ENCODE measurements at regions not wholly inside any gene's neighbourhood (a gene's known extent, or its start where the extent isn't known, plus 50 kb on each side); places are given as distances from the start of the nearest gene placed in this dataset.

- no peak for ATAC-seq (ENCODE audit: low FRiP score)
- TF ChIP-seq, protein P1, sequence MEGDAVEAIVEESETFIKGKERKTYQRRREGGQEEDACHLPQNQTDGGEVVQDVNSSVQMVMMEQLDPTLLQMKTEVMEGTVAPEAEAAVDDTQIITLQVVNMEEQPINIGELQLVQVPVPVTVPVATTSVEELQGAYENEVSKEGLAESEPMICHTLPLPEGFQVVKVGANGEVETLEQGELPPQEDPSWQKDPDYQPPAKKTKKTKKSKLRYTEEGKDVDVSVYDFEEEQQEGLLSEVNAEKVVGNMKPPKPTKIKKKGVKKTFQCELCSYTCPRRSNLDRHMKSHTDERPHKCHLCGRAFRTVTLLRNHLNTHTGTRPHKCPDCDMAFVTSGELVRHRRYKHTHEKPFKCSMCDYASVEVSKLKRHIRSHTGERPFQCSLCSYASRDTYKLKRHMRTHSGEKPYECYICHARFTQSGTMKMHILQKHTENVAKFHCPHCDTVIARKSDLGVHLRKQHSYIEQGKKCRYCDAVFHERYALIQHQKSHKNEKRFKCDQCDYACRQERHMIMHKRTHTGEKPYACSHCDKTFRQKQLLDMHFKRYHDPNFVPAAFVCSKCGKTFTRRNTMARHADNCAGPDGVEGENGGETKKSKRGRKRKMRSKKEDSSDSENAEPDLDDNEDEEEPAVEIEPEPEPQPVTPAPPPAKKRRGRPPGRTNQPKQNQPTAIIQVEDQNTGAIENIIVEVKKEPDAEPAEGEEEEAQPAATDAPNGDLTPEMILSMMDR (IDR thresholded peaks at IDR 0.05): peak in 1 of 3 donors; percentile 30
- DNase-seq (ENCODE audit: low spot score): peak; percentile 82
These were observed 187.1 kb upstream of the DNAJC19 start for GRCh38 chr3:181176601-181177000.

GRCh38 chr3:181174676-181175233, 185.2 kb upstream of the DNAJC19 start:
- ATAC-seq (ENCODE audit: low FRiP score) (no peak), DNase-seq (ENCODE audit: low spot score) (no peak)
- TF ChIP-seq, protein P1 (IDR thresholded peaks at IDR 0.05): no peak

- no peak for DNase-seq (ENCODE audit: low spot score)
- ATAC-seq (ENCODE audit: low FRiP score): no peak
- TF ChIP-seq, protein P1 (IDR thresholded peaks at IDR 0.05): no peak
These were observed 184.5 kb upstream of the DNAJC19 start for GRCh38 chr3:181174022-181174421.

GRCh38 chr3:181173227-181173626, 183.7 kb upstream of the DNAJC19 start:
- DNase-seq (ENCODE audit: low spot score) (no peak), ATAC-seq (ENCODE audit: low FRiP score) (no peak)
- TF ChIP-seq, protein P1 (IDR thresholded peaks at IDR 0.05): no peak

DNA sequence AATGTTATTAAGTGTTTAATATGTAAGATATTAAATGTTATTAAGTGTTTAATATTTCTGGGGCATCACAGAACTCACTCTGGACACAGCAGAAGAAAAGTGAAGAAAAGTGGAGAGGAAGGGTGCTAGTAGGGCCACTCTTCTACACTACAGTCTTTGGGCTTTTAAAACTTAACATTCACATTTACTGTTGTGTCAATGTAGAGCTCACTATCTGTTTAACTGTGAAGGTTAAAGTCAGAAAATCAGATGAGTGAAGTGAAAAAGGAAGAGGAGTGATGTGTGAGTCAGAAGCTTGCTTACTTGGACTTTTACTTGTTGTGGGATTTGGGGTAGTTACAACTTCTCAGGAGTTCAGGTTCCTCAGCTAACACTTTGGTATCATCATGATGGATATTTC, 145.3 kb upstream of the DNAJC19 start:
- no peak for ATAC-seq (ENCODE audit: low FRiP score)
- DNase-seq (ENCODE audit: low spot score): no peak
- TF ChIP-seq, protein P1 (IDR thresholded peaks at IDR 0.05): no peak

GRCh38 chr3:181133832-181134231, 144.3 kb upstream of the DNAJC19 start:
- ATAC-seq (ENCODE audit: low FRiP score): no peak

GRCh38 chr3:181105646-181106045, 116.1 kb upstream of the DNAJC19 start:
- TF ChIP-seq, protein P1 (IDR thresholded peaks at IDR 0.05): no peak
- DNase-seq (ENCODE audit: low spot score) (no peak), ATAC-seq (ENCODE audit: low FRiP score) (no peak)

More at GRCh38 chr3:181133832-181134231, 144.3 kb upstream of the DNAJC19 start:
- TF ChIP-seq, protein P1 (IDR thresholded peaks at IDR 0.05): no peak
- no peak for DNase-seq (ENCODE audit: low spot score)
